ENCODE measurements at regions not wholly inside any gene's neighbourhood (a gene's known extent, or its start where the extent isn't known, plus 50 kb on each side); places are given as distances from the start of the nearest gene placed in this dataset.

GRCh38 chr4:187562345-187562744 is 433.2 kb upstream of the ZFP42 start:
- Histone ChIP-seq H3K27me3 (no peaks in the 10 kb centered on the region), H3K4me3 (no peak overlapping the region), H3K27ac (no peak overlapping the region), H3K9me3 (peaks cover under 1% of the 10 kb centered on the region), H3K4me1 (no peaks in the 10 kb centered on the region), H3K36me3 (no peaks in the 10 kb centered on the region)
- no peak for DNase-seq (ENCODE audit: low spot score in 2 of 2)
- no peak for TF ChIP-seq POLR2AphosphoS5 (IDR thresholded peaks at IDR 0.05)
- TF ChIP-seq POLR2A (IDR thresholded peaks at IDR 0.05) = no peak
- no peak for TF ChIP-seq CTCF (IDR thresholded peaks at IDR 0.05)
- TF ChIP-seq EP300 (IDR thresholded peaks at IDR 0.05) = no peak
- 66% methylated on average over 7 of the region's 7 CpGs for WGBS

- TF ChIP-seq CTCF (IDR thresholded peaks at IDR 0.05) (no peak), POLR2A (IDR thresholded peaks at IDR 0.05) (no peak), POLR2AphosphoS5 (IDR thresholded peaks at IDR 0.05) (no peak)
- Histone ChIP-seq H3K36me3 (no peaks in the 10 kb centered on the region), H3K27me3 (no peaks in the 10 kb centered on the region), H3K4me3 (no peak overlapping the region), H3K9me3 (no peaks in the 10 kb centered on the region), H3K27ac (no peak overlapping the region), H3K4me1 (no peaks in the 10 kb centered on the region)
- WGBS = 91% methylated on average over 11 of the region's 11 CpGs
- DNase-seq (ENCODE audit: low spot score in 2 of 2) = no peak
Observed at GRCh38 chr4:187565416-187565815, 430.2 kb upstream of the ZFP42 start.

GRCh38 chr4:187569871-187570270 is 425.7 kb upstream of the ZFP42 start:
- no peak for TF ChIP-seq POLR2AphosphoS5 (IDR thresholded peaks at IDR 0.05)
- TF ChIP-seq EP300 (IDR thresholded peaks at IDR 0.05) = no peak
- TF ChIP-seq POLR2A (IDR thresholded peaks at IDR 0.05) = no peak
- TF ChIP-seq CTCF (IDR thresholded peaks at IDR 0.05) = no peak
- H3K27me3 ChIP-seq = no peaks in the 10 kb centered on the region
- WGBS = 77% methylated on average over 6 of the region's 6 CpGs
- H3K4me3 ChIP-seq = no peak overlapping the region
- H3K9me3 ChIP-seq = no peaks in the 10 kb centered on the region
- no peaks in the 10 kb centered on the region for H3K36me3 ChIP-seq
- no peak overlapping the region for H3K27ac ChIP-seq
- DNase-seq (ENCODE audit: low spot score in 2 of 2) = no peak
- H3K4me1 ChIP-seq = no peaks in the 10 kb centered on the region

GRCh38 chr4:187575706-187576105 is 419.9 kb upstream of the ZFP42 start:
- no peaks in the 10 kb centered on the region for H3K4me1 ChIP-seq
- no peaks in the 10 kb centered on the region for H3K36me3 ChIP-seq
- 85% methylated on average over 2 of the region's 2 CpGs for WGBS
- no peak overlapping the region for H3K27ac ChIP-seq
- no peaks in the 10 kb centered on the region for H3K27me3 ChIP-seq
- H3K4me3 ChIP-seq = no peak overlapping the region
- no peak for DNase-seq (ENCODE audit: low spot score in 2 of 2)
- no peaks in the 10 kb centered on the region for H3K9me3 ChIP-seq
- TF ChIP-seq POLR2AphosphoS5 (IDR thresholded peaks at IDR 0.05) = no peak
- no peak for TF ChIP-seq CTCF (IDR thresholded peaks at IDR 0.05)
- TF ChIP-seq EP300 (IDR thresholded peaks at IDR 0.05) = no peak
- no peak for TF ChIP-seq POLR2A (IDR thresholded peaks at IDR 0.05)

- H3K4me3 ChIP-seq = no peak overlapping the region
- no peaks in the 10 kb centered on the region for H3K36me3 ChIP-seq
- H3K27ac ChIP-seq = no peak overlapping the region
- H3K9me3 ChIP-seq = no peaks in the 10 kb centered on the region
- H3K4me1 ChIP-seq = no peaks in the 10 kb centered on the region
- no peak for DNase-seq (ENCODE audit: low spot score in 2 of 2)
- no peaks in the 10 kb centered on the region for H3K27me3 ChIP-seq
- no peak for TF ChIP-seq POLR2AphosphoS5 (IDR thresholded peaks at IDR 0.05)
- TF ChIP-seq CTCF (IDR thresholded peaks at IDR 0.05) = no peak
- no peak for TF ChIP-seq EP300 (IDR thresholded peaks at IDR 0.05)
- no peak for TF ChIP-seq POLR2A (IDR thresholded peaks at IDR 0.05)
Observed at GRCh38 chr4:187576751-187577150, 418.8 kb upstream of the ZFP42 start.
